RPMI7951 (cell line): ENCODE measurements at regions not wholly inside any gene's neighbourhood (a gene's known extent, or its start where the extent isn't known, plus 50 kb on each side); places are given as distances from the start of the nearest gene placed in this dataset.
A peak's percentile ranks its signal among the peaks of the same experiment; 100 is the strongest.

Experiments used
- DNase-seq: peaks from one replicate; pipeline ENCODE4 v3.0.0-alpha.2; 2012; ENCODE audit warnings: low read depth

GRCh38 chr15:69945729-69946128 lies 152.0 kb downstream of the TLE3 start:
- no peak for DNase-seq

- DNase-seq: peak; percentile 7
Observed at GRCh38 chr15:69946870-69947269, 150.8 kb downstream of the TLE3 start.

GRCh38 chr15:69947394-69947793 lies 150.3 kb downstream of the TLE3 start:
- peak; percentile 73 for DNase-seq

GRCh38 chr15:69949485-69949884 lies 148.2 kb downstream of the TLE3 start:
- no peak for DNase-seq

- no peak for DNase-seq
Observed at GRCh38 chr15:69951256-69951897, 146.3 kb downstream of the TLE3 start.

GRCh38 chr15:69951898-69952555 lies 145.7 kb downstream of the TLE3 start:
- peak; percentile 48 for DNase-seq

GRCh38 chr15:69953051-69953450 lies 144.7 kb downstream of the TLE3 start:
- DNase-seq: no peak

GRCh38 chr15:69953816-69954215 lies 143.9 kb downstream of the TLE3 start:
- no peak for DNase-seq

- no peak for DNase-seq
Observed at GRCh38 chr15:69954666-69955065, 143.1 kb downstream of the TLE3 start.

GRCh38 chr15:69955240-69955894 lies 142.3 kb downstream of the TLE3 start:
- DNase-seq: no peak

GRCh38 chr15:69956417-69956816 lies 141.3 kb downstream of the TLE3 start:
- no peak for DNase-seq

GRCh38 chr15:69957175-69957574 lies 140.5 kb downstream of the TLE3 start:
- DNase-seq: no peak

- peak; percentile 31 for DNase-seq
Observed at GRCh38 chr15:69958496-69959084, 139.1 kb downstream of the TLE3 start.

GRCh38 chr15:69962561-69962960 lies 135.2 kb downstream of the TLE3 start:
- no peak for DNase-seq

GRCh38 chr15:69963385-69963784 lies 134.3 kb downstream of the TLE3 start:
- DNase-seq: no peak

- DNase-seq: no peak
Observed at GRCh38 chr15:69971771-69972170, 125.9 kb downstream of the TLE3 start.

- DNase-seq: no peak
Observed at GRCh38 chr15:69972436-69972835, 125.3 kb downstream of the TLE3 start.

- DNase-seq: peak; percentile 69
Observed at GRCh38 chr15:69973102-69973714, 124.5 kb downstream of the TLE3 start.

GRCh38 chr15:69973880-69974279 lies 123.8 kb downstream of the TLE3 start:
- DNase-seq: no peak

- DNase-seq: no peak
Observed at GRCh38 chr15:69974321-69974720, 123.4 kb downstream of the TLE3 start.

GRCh38 chr15:69976366-69976994 lies 121.2 kb downstream of the TLE3 start:
- peak; percentile 61 for DNase-seq

GRCh38 chr15:69978603-69979002 lies 119.1 kb downstream of the TLE3 start:
- DNase-seq: no peak
